ENCODE measurements at regions not wholly inside any gene's neighbourhood (a gene's known extent, or its start where the extent isn't known, plus 50 kb on each side); places are given as distances from the start of the nearest gene placed in this dataset.

DNA sequence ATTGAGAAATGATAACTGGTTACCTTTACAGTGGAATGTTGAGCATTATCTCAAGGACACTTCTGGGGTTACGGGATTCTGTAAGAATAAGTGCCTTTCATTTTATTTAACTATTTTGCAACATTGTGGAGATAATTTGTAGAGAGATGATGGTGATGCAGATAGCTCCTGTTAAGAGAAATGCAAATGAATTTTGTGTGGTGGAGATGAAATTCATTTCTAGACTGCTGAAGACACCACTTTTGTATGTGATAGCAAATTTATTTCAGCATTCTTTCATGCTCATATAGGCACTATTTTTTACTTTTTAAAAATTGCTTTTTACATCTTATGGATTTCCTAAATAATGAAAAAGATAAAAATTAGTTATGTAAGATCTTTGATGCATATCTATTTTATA, 463.3 kb upstream of the CBLB start:
- H3K9ac ChIP-seq (ENCODE audit: low read length) = no peak overlapping the region
- H2AFZ ChIP-seq (ENCODE audit: low read length) = no peak overlapping the region
- H4K20me1 ChIP-seq (ENCODE audit: insufficient read depth, low read length) = no peaks in the 10 kb centered on the region
- no peaks in the 10 kb centered on the region for H3K9me3 ChIP-seq (ENCODE audit: low read length)
- H3K27me3 ChIP-seq (ENCODE audit: insufficient read depth, low read length) = no peaks in the 10 kb centered on the region
- no peaks in the 10 kb centered on the region for H3F3A ChIP-seq (ENCODE audit: insufficient read depth, low read length)
- no peaks in the 10 kb centered on the region for H3K9me2 ChIP-seq (ENCODE audit: low read depth, low read length)
- no peak overlapping the region for H3K4me3 ChIP-seq (ENCODE audit: low read depth, low read length, poor library complexity, severe bottlenecking)
- no peaks in the 10 kb centered on the region for H3K79me2 ChIP-seq (ENCODE audit: insufficient read depth, low read length)
- no peak overlapping the region for H3K27ac ChIP-seq (ENCODE audit: low read depth, low read length, poor library complexity, severe bottlenecking)
- H3K36me3 ChIP-seq (ENCODE audit: insufficient read depth, low read length) = no peaks in the 10 kb centered on the region
- peaks cover 20% of the 10 kb centered on the region for H3K4me1 ChIP-seq (ENCODE audit: insufficient read depth, low read length, severe bottlenecking)
- TF ChIP-seq, protein P1, sequence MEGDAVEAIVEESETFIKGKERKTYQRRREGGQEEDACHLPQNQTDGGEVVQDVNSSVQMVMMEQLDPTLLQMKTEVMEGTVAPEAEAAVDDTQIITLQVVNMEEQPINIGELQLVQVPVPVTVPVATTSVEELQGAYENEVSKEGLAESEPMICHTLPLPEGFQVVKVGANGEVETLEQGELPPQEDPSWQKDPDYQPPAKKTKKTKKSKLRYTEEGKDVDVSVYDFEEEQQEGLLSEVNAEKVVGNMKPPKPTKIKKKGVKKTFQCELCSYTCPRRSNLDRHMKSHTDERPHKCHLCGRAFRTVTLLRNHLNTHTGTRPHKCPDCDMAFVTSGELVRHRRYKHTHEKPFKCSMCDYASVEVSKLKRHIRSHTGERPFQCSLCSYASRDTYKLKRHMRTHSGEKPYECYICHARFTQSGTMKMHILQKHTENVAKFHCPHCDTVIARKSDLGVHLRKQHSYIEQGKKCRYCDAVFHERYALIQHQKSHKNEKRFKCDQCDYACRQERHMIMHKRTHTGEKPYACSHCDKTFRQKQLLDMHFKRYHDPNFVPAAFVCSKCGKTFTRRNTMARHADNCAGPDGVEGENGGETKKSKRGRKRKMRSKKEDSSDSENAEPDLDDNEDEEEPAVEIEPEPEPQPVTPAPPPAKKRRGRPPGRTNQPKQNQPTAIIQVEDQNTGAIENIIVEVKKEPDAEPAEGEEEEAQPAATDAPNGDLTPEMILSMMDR (IDR thresholded peaks at IDR 0.05; ENCODE audit: low read length) = no peak
- TF ChIP-seq EZH2 (IDR thresholded peaks at IDR 0.05; ENCODE audit: borderline replicate concordance, low read length) = no peak
- H3K4me2 ChIP-seq (ENCODE audit: low read length) = no peak overlapping the region

DNA sequence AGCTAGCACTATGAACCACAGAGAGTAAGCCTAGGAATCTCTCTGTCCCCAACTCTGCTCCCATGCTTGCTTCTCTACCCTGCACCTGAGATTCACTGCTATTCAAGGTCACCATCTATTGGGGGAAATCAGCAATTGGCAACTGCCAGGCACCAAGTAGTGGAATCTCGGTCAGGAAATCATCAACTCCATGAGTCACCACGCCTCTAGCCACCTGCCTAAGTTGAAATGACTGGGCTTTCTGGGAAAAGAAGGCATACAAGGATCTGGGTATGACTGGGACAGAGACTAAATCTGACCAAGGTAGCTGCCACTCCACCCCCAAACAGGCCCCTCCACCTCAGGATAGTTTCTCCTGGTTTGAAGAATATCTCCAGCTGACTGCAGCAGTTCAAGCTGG, 464.1 kb upstream of the CBLB start:
- TF ChIP-seq EZH2 (IDR thresholded peaks at IDR 0.05; ENCODE audit: borderline replicate concordance, low read length) = no peak
- TF ChIP-seq, protein P1 (IDR thresholded peaks at IDR 0.05; ENCODE audit: low read length) = no peak
- no peaks in the 10 kb centered on the region for H3K79me2 ChIP-seq (ENCODE audit: insufficient read depth, low read length)
- H3K4me3 ChIP-seq (ENCODE audit: low read depth, low read length, poor library complexity, severe bottlenecking) = no peak overlapping the region
- no peaks in the 10 kb centered on the region for H3K27me3 ChIP-seq (ENCODE audit: insufficient read depth, low read length)
- H3F3A ChIP-seq (ENCODE audit: insufficient read depth, low read length) = no peaks in the 10 kb centered on the region
- H2AFZ ChIP-seq (ENCODE audit: low read length) = no peak overlapping the region
- no peak overlapping the region for H3K27ac ChIP-seq (ENCODE audit: low read depth, low read length, poor library complexity, severe bottlenecking)
- no peaks in the 10 kb centered on the region for H3K9me2 ChIP-seq (ENCODE audit: low read depth, low read length)
- no peak overlapping the region for H3K4me2 ChIP-seq (ENCODE audit: low read length)
- H3K9ac ChIP-seq (ENCODE audit: low read length) = no peak overlapping the region
- H3K36me3 ChIP-seq (ENCODE audit: insufficient read depth, low read length) = no peaks in the 10 kb centered on the region
- no peaks in the 10 kb centered on the region for H3K9me3 ChIP-seq (ENCODE audit: low read length)
- peaks cover 20% of the 10 kb centered on the region for H3K4me1 ChIP-seq (ENCODE audit: insufficient read depth, low read length, severe bottlenecking)
- H4K20me1 ChIP-seq (ENCODE audit: insufficient read depth, low read length) = no peaks in the 10 kb centered on the region

DNA sequence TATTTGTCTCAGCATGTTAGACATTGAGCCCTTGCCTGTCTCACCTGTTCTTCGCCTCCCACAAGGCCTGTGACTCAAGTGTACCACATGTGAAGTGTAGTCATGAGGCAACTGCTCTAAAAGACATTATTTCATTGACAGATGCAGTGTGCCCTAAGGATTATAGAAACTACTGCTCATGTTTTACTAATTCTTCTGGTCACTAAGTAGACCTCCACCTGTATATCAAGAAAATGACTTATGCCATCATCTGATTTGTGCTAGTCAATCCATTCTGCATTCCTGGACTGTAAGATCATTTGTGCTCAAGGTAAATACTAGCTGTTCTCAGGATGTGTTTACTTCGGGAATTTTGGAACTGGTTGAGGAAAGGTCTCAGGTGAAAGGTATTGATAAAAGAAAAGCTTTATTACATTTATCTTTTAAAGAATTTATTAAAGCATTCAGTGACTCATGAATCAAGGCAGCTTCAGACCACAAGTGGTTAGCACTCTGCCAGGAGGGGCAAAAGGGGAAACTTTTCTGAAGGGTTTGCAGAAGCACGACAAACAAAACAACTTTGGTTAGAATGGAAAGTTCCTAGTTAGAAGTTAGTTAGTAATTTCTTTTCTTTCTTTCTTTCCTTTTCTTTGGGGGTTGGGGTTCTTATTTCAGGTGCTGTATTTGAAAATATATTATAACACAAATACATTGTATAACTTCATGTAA, 465.3 kb upstream of the CBLB start:
- no peaks in the 10 kb centered on the region for H3K79me2 ChIP-seq (ENCODE audit: insufficient read depth, low read length)
- H3K9me2 ChIP-seq (ENCODE audit: low read depth, low read length) = no peaks in the 10 kb centered on the region
- no peaks in the 10 kb centered on the region for H4K20me1 ChIP-seq (ENCODE audit: insufficient read depth, low read length)
- peak overlapping the region; percentile 67 for H2AFZ ChIP-seq (ENCODE audit: low read length)
- peak overlapping the region; percentile 53 for H3K27ac ChIP-seq (ENCODE audit: low read depth, low read length, poor library complexity, severe bottlenecking)
- no peak overlapping the region for H3K9ac ChIP-seq (ENCODE audit: low read length)
- H3K9me3 ChIP-seq (ENCODE audit: low read length) = no peaks in the 10 kb centered on the region
- no peaks in the 10 kb centered on the region for H3K36me3 ChIP-seq (ENCODE audit: insufficient read depth, low read length)
- H3K4me2 ChIP-seq (ENCODE audit: low read length) = peak overlapping the region; percentile 56
- no peak for TF ChIP-seq EZH2 (IDR thresholded peaks at IDR 0.05; ENCODE audit: borderline replicate concordance, low read length)
- TF ChIP-seq, protein P1 (IDR thresholded peaks at IDR 0.05; ENCODE audit: low read length) = no peak
- no peaks in the 10 kb centered on the region for H3K27me3 ChIP-seq (ENCODE audit: insufficient read depth, low read length)
- peaks cover 20% of the 10 kb centered on the region for H3K4me1 ChIP-seq (ENCODE audit: insufficient read depth, low read length, severe bottlenecking)
- H3K4me3 ChIP-seq (ENCODE audit: low read depth, low read length, poor library complexity, severe bottlenecking) = no peak overlapping the region
- H3F3A ChIP-seq (ENCODE audit: insufficient read depth, low read length) = no peaks in the 10 kb centered on the region

Measured in OCI-LY1 (cell line).